GM18511 (cell line): ENCODE measurements at regions not wholly inside any gene's neighbourhood (a gene's known extent, or its start where the extent isn't known, plus 50 kb on each side); places are given as distances from the start of the nearest gene placed in this dataset.

ENCODE experiments used
- ATAC-seq: cut with Tn5 transposase; IDR thresholded peaks from one replicate; pipeline ENCODE4 v1.9.1; 2021; ENCODE audit warnings: mild to moderate bottlenecking, moderate library complexity; ENCODE audit not compliant: unreplicated experiment

DNA sequence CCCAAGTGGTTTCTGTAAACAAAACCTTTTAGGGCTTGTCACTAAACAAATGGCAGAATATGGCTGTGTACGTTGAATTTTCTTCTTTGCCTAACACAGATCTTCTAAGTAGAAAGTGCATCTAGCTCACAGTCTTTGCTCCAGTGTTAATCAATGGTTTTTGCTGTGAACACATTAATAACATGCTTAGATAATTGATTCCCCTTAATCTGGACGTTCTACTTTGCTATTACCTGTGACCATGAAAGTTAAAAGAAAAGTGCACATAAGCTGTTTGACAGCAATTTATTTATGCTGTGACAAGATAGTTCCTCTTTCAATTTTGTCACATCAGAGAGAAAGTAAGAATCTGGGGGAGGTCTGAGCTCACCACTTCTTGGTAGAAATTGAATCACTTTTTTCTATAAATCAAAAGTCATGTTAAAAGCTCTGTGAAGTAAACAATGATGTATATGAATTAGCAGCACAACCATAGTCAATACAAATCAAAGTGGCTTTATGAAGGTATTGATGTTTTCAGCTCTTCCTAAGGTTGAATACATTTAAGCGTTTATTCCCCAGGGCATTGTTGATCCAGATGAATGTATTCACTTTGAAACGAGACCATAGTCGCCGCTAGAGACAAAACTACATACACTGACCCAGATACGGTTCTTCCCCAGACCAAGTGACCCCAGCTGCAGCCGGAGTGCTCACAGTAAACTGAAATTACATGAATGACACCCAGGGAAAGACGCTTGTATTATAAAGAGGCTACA is 174.6 kb upstream of the ZNF608 start:
- peak; percentile 89 for ATAC-seq

DNA sequence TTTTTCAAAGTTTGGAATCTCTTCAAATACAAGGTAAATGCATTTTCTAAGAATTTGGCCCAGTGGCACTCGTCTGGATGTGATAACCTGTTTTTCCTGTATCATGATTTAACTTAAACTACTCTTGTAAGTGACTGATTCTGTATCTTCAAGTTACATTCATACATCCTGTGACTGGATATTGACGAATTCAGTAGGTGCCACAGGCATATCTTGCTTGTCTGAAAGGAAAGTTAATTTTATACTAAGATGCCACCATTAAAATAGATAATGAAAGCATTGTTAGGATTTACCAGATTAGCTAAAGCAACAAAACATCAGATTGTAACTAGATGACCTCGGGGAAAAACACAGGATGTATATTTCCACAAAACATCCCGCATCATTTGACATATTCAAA is 175.3 kb upstream of the ZNF608 start:
- ATAC-seq = peak; percentile 31

DNA sequence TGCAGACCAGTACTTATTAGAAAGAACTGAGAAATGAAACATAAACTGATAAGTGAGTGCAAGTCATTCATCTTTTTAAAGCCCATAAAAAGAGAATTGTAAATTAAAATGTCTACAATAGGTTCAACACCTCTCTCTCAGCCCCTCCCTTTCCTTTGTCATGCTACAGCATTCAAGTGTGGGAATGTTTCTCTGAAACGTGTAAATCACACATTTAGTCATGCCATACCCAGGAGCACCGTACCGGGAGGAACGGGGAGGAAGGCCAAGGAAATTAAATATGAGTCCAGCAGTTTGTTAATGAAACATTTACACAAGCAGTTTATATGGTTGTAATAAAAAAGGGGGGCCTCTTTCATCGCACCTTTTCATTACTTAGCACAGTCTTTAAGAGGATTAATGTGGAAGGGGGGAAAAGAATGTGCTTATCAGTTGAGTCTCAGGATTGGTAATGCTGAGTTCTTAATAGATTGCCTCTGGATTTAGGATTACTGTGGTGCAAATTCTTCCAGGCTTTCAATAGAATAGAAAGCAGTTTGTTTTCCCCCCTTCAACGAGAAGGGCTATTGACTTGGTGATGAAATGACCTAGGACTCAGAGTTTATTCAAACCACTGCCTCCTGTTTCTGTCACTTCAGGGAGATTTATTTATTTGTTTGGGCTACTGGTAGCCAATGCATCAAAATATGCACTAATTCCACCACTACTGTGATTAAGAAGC is 176.0 kb upstream of the ZNF608 start:
- peak; percentile 18 for ATAC-seq

DNA sequence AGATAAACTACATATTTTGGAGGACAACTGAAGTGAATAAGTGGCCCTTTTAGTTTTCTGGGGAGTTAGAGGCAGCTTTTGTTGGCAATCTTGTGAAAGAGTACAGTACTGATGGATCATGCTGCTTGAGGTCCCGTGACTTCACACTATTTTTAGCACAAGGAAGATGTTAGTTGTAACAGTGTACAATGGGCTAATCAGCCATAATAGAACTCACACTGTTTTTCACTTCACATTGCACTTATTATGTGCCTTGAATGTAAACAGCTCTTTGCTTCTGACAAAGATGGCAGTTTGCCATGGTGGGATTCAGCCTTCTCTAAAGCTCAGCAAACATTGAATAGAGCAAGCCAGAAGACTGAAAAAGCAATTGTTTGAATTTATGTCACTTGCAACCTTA is 176.7 kb upstream of the ZNF608 start:
- ATAC-seq = no peak

- ATAC-seq = no peak
Measured at GRCh38 chr5:124924729-124925128, 178.3 kb upstream of the ZNF608 start.

DNA sequence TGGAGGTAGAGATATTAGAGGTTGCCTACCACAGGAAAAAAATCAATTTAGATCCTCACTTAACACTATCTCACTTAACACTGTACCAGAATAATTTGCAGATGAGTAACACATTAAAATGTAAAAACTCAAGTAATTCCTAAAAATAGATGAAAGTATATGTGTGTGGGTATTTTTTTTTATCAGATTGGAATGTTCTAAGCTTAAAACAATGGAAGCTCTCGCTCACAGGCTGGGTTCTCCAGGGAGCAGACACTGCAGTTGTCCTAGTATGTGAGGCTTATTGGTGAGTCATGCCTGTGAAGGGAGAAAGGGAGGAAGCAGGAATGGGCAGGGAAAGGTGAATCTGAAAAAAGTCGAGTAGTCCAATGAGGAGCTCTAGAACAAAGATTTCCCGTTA is 181.3 kb upstream of the ZNF608 start:
- ATAC-seq = no peak

- ATAC-seq = no peak
Measured at GRCh38 chr5:124929000-124929399, 182.6 kb upstream of the ZNF608 start.

DNA sequence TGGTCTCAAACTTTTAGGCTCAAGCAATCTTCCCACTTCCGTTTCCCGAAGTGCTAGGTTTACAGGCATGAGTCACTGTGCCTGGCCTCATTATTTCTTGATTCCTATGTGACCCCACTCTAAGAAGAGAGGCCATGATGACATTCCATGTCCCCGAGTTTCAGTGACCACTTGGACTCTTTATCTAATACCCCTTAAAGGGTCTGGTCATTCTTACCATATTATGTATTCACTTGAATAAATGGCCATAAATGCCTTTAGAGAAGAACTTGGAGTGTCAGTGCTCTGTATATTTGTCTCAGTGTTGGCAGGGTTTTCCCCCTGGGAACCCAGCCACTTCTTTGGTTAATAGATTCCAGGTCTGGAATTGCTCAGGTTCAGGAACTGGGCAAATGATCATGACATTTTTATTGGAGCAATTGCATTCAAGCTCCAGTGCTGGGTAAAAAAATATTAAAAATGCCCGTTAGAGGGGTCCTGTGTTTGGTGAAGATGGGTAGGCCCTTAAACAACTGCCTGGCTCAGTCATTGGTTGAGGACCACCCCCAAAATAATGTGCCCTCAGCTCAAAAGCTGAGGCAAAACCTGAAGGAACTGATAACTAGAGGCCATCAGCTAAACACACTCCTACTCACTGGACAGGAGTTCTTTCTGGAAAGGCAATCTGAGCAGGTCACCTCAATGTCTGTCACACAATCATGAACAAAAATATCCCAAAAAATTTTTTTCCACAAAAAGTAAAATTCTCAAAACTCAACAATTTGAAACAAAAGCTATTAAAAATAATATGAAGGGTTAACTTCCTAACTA is 186.6 kb upstream of the ZNF608 start:
- no peak for ATAC-seq

DNA sequence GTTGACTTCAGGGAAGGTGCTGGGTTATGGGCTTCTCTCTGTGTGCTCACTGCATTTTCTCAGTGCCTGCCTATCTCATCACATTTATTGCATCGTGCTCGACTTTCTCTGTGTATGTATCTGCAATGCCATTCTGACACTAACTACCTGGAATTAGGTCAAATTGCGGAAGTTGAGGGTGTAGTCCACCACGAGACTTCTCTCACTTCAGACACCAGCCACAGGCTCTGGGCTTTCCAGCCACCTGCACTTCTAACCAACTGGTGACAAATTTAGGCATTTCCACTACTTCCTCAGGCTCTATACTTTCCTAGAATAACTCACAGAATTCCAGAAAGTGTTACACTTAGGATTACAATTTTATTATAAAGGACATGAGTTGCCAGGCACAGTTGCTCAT is 188.6 kb upstream of the ZNF608 start:
- peak; percentile 75 for ATAC-seq

- peak; percentile 61 for ATAC-seq
Measured at GRCh38 chr5:124936626-124936933, 190.1 kb upstream of the ZNF608 start.

DNA sequence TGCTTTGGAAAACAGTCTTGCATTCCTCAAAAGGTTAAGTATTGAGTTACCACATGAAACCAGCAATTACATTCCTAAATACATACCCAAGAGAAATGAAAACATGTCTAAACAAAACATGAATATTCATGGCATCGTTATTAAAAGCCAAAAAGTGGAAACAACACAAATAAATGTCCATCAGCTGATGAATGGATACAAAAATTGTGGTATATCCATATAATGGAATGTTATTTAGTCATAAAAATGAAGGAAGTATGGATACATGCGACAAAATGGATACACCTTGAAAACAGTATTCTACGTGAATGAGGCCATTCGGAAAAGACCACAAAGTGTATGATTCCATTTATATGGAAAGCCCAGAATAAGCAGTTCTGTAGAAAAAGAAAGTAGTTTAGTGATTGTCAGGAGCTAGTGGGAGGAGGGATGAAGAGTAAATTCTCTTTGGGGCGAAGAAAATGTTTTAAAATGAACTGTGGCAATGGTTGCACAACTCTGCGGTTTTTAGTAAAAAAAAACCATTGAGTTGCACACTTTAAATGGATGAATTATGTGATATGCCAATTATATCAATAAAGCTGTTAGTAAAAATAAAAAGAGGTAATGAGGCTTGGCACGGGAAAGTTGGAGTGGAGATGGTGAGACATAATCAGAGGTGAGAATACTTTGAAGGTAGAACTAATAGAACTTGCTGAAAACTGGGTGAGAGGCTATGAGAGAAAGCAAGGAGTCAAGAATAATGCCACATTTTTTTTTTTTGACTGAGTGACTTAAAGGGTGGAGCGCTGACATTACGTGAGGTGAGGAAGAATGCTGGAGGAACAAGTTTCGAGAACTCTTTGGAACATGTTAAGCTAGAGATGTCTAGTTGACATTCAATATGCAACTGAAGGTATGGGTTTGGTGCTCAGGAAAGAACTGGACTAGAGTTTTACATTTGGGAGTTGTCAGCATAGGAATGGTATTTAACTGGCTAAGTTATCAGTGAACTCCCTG is 194.9 kb upstream of the ZNF608 start:
- ATAC-seq = no peak

- ATAC-seq = no peak
Measured at GRCh38 chr5:124948062-124948753, 201.8 kb upstream of the ZNF608 start.

DNA sequence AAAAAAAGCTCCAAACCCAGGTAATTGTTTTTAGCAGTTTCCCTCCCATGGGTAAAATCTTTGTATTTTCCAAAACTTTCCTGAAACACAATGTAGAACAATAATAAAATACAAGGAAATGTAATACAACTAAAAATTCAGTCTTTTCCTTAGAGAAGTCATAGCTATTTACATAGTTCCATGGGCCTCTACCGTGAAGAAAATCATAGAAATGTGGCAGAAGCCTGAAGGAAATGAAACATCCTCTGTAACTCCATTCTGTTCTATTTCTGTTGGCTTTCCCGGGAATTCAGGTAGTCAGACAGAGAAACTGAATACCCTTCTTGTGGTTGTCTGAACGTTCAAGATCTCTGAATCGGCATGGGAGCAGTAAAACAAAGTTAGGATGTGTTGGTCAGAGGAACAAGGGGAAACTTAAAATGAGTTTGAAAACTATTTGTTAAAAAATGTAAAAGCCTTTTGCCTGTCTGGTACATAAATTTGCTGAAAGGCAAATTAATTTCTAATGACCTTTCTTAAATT is 202.4 kb upstream of the ZNF608 start:
- ATAC-seq = no peak

DNA sequence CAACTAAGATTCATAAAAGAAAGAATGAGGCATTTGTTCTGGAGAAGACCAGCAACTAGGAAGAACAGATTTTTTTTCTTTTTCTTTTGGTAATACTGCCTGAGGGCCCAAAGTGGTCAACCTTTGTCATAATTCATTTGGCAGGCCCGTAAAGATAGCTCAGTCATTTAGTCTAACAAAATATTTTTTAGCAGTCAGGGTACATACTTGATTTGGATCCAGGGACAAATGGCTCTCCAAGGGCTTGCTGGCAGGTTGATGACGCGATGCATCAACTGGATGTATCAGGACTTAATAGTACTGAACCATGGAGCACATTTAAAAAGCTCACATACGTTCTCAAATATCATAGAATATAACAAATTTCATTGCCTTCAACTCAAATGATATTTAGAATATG is 203.4 kb upstream of the ZNF608 start:
- ATAC-seq = no peak

- no peak for ATAC-seq
Measured at GRCh38 chr5:124951105-124951504, 204.7 kb upstream of the ZNF608 start.

- ATAC-seq = peak; percentile 58
Measured at GRCh38 chr5:124951661-124952060, 205.2 kb upstream of the ZNF608 start.

GRCh38 chr5:124952079-124952478 is 205.6 kb upstream of the ZNF608 start:
- peak; percentile 94 for ATAC-seq

- ATAC-seq = peak; percentile 79
Measured at GRCh38 chr5:124952566-124952965, 206.1 kb upstream of the ZNF608 start.

GRCh38 chr5:124954784-124955183 is 208.3 kb upstream of the ZNF608 start:
- ATAC-seq = no peak
